Middle frontal gyrus (tissue), 1 donor: ENCODE measurements at regions not wholly inside any gene's neighbourhood (a gene's known extent, or its start where the extent isn't known, plus 50 kb on each side); places are given as distances from the start of the nearest gene placed in this dataset.

Experiments
- DNase-seq: peaks from one replicate; pipeline ENCODE4 v3.0.0-alpha.2; 2015; ENCODE audit warnings: low spot score; ENCODE audit errors: extremely low spot score

- DNase-seq, result no peak
Measured at GRCh38 chr7:88515301-88515700, 208.6 kb upstream of the STEAP4 start.

GRCh38 chr7:88509341-88509740 lies 202.6 kb upstream of the STEAP4 start:
- DNase-seq, result no peak

- no peak for DNase-seq
Measured at GRCh38 chr7:88500131-88500530, 193.4 kb upstream of the STEAP4 start.

- no peak for DNase-seq
Measured at GRCh38 chr7:88495881-88496725, 189.4 kb upstream of the STEAP4 start.

GRCh38 chr7:88492153-88492552 lies 185.5 kb upstream of the STEAP4 start:
- no peak for DNase-seq

- no peak for DNase-seq
Measured at GRCh38 chr7:88490874-88491273, 184.2 kb upstream of the STEAP4 start.

GRCh38 chr7:88490161-88490560 lies 183.5 kb upstream of the STEAP4 start:
- DNase-seq, result no peak

- DNase-seq, result no peak
Measured at GRCh38 chr7:88485821-88486220, 179.1 kb upstream of the STEAP4 start.

GRCh38 chr7:88484551-88484950 lies 177.9 kb upstream of the STEAP4 start:
- DNase-seq, result no peak

- DNase-seq, result peak; percentile 47
Measured at GRCh38 chr7:88480896-88481295, 174.2 kb upstream of the STEAP4 start.

- DNase-seq, result no peak
Measured at GRCh38 chr7:88480271-88480670, 173.6 kb upstream of the STEAP4 start.

- no peak for DNase-seq
Measured at GRCh38 chr7:88477976-88478375, 171.3 kb upstream of the STEAP4 start.

- no peak for DNase-seq
Measured at GRCh38 chr7:88465600-88465999, 158.9 kb upstream of the STEAP4 start.

- DNase-seq, result no peak
Measured at GRCh38 chr7:88462799-88463198, 156.1 kb upstream of the STEAP4 start.

GRCh38 chr7:88460650-88461049 lies 154.0 kb upstream of the STEAP4 start:
- no peak for DNase-seq

GRCh38 chr7:88458946-88459345 lies 152.3 kb upstream of the STEAP4 start:
- no peak for DNase-seq

- no peak for DNase-seq
Measured at GRCh38 chr7:88458279-88458678, 151.6 kb upstream of the STEAP4 start.

- DNase-seq, result no peak
Measured at GRCh38 chr7:88457320-88457719, 150.6 kb upstream of the STEAP4 start.

GRCh38 chr7:88456490-88456889 lies 149.8 kb upstream of the STEAP4 start:
- no peak for DNase-seq

- DNase-seq, result no peak
Measured at GRCh38 chr7:88455696-88456095, 149.0 kb upstream of the STEAP4 start.

GRCh38 chr7:88452646-88453045 lies 146.0 kb upstream of the STEAP4 start:
- DNase-seq, result no peak

GRCh38 chr7:88450874-88451273 lies 144.2 kb upstream of the STEAP4 start:
- DNase-seq, result no peak

- DNase-seq, result no peak
Measured at GRCh38 chr7:88449410-88449809, 142.7 kb upstream of the STEAP4 start.
